Colonic mucosa (tissue), 4 donors: ENCODE measurements at regions not wholly inside any gene's neighbourhood (a gene's known extent, or its start where the extent isn't known, plus 50 kb on each side); places are given as distances from the start of the nearest gene placed in this dataset.

Experiments used
- DNase-seq: peaks from one replicate; pipeline ENCODE4 v3.0.0-alpha.2; 2020
- H3K27ac ChIP-seq: fragments of 200-600 bp; one replicate; pipeline ENCODE4 v1.8.0; 2021
- H3K27me3 ChIP-seq: fragments of 200-600 bp; one replicate; pipeline ENCODE4 v1.8.0; 2021
- H3K36me3 ChIP-seq: fragments of 200-600 bp; one replicate; pipeline ENCODE4 v1.8.0; 2021
- H3K4me1 ChIP-seq: fragments of 200-600 bp; one replicate; pipeline ENCODE4 v1.8.0; 2021; ENCODE audit warnings: mild to moderate bottlenecking
- H3K4me3 ChIP-seq: fragments of 200-600 bp; one replicate; pipeline ENCODE4 v1.8.0; 2021
- H3K9ac ChIP-seq, 2 donors: one replicate each; pipeline ENCODE4 v1.7.0; 2013; ENCODE audit warnings: control low read depth in 2 of 2, low read depth in 2 of 2, low read length in 2 of 2
- H3K9me3 ChIP-seq: fragments of 200-600 bp; one replicate; pipeline ENCODE4 v1.8.0; 2021
- intact Hi-C: fragments of 100-400 bp; cut with DNase I; formaldehyde crosslinking; loops from one replicate; pipeline ENCODE4 v1.14.1; 2022
- TF ChIP-seq, protein P1 (sequence below): fragments of 200-600 bp; IDR thresholded peaks from one replicate; pipeline ENCODE4 v1.8.0; 2022; ENCODE audit warnings: antibody characterized with exemption, mild to moderate bottlenecking
- donor health status: healthy.
- donor health status: DM: no; HTN: no; CAD: no.
- donor health status: DM: no; HTN: no; CAD: no.

DNA sequence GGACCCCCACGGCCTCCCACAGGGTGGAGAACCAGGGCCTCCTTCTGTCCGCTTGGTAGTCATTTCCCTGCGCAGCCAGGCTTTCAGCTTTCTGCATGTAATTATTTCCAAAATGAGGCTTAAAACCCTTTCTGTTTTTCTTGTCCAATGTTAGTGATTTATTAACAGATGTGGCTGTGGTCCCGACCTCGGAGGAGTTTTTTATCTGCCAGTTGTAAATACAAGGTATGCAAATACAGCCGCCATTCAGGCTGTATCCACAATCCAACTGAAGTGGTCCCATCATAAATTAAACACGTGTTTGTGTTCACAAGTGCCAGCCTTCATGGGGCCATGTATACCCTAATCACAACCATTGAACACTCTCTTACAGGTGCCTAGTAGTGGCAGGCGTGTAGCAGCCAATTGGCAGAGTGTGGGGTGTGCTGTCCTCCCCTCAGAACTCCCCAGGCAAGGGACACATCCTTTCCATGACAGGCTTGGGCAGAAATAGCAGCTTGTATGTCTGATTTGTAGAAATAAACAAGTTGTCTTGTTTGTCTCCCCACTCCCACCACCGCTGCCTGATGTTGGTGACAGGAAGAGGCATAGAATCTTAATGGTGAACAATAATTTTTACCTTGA is 251.3 kb upstream of the MKI67 start:
- Histone ChIP-seq H3K4me1 (no peaks in the 10 kb centered on the region), H3K4me3 (no peak overlapping the region), H3K36me3 (no peaks in the 10 kb centered on the region), H3K27ac (no peak overlapping the region), H3K9ac (no peak overlapping the region), H3K9me3 (no peaks in the 10 kb centered on the region), H3K27me3 (no peaks in the 10 kb centered on the region)
- TF ChIP-seq, protein P1, sequence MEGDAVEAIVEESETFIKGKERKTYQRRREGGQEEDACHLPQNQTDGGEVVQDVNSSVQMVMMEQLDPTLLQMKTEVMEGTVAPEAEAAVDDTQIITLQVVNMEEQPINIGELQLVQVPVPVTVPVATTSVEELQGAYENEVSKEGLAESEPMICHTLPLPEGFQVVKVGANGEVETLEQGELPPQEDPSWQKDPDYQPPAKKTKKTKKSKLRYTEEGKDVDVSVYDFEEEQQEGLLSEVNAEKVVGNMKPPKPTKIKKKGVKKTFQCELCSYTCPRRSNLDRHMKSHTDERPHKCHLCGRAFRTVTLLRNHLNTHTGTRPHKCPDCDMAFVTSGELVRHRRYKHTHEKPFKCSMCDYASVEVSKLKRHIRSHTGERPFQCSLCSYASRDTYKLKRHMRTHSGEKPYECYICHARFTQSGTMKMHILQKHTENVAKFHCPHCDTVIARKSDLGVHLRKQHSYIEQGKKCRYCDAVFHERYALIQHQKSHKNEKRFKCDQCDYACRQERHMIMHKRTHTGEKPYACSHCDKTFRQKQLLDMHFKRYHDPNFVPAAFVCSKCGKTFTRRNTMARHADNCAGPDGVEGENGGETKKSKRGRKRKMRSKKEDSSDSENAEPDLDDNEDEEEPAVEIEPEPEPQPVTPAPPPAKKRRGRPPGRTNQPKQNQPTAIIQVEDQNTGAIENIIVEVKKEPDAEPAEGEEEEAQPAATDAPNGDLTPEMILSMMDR, result no peak
- intact Hi-C loops, result no loop called here
- DNase-seq, result no peak

DNA sequence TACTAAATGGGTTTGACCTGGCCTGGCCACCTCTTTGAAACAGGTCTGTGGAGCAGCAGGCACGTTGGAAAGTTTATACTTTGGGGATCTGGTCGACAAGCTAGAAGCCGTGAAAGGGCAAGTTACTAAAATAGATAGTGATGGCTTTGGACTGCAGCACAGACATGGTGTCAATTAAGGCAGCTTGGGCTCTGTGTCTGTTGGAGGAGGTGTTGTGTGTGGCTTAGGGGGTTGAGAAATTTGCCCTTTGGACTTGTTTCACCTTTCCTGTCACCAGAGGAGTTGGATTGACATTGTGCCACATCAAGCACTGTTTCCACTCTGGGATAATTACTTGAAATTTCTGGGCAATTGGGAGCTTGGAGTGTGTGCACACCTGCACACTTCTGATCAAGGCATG is 251.8 kb upstream of the MKI67 start:
- H3K4me1 ChIP-seq, result no peaks in the 10 kb centered on the region
- TF ChIP-seq, protein P1, result no peak
- no peaks in the 10 kb centered on the region for H3K36me3 ChIP-seq
- no peaks in the 10 kb centered on the region for H3K9me3 ChIP-seq
- no peak overlapping the region for H3K27ac ChIP-seq
- H3K27me3 ChIP-seq, result no peaks in the 10 kb centered on the region
- no peak for DNase-seq
- H3K4me3 ChIP-seq, result no peak overlapping the region
- no peak overlapping the region for H3K9ac ChIP-seq
- intact Hi-C loops, result no loop called here

DNA sequence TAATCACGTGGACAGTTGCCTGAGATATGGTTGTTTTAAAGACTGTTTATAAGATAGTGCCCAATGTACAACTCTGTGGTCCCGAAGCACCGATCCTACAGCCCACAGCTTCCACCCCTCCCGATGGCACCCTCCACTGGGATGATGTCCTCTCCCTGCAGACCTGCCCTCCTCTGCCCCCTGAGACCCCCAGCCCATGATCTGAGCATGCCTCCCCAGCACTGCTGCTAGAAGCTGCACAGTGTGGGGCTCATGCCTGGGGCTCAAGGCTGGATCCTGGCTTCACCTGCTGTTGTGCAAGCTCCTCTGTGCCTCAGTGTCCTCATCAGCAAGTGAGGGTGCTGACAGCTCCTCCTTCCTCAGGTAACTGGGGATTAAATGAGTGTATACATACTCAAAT is 254.7 kb upstream of the MKI67 start:
- Histone ChIP-seq H3K4me3 (no peak overlapping the region), H3K9me3 (no peaks in the 10 kb centered on the region), H3K9ac (no peak overlapping the region), H3K27me3 (no peaks in the 10 kb centered on the region), H3K36me3 (no peaks in the 10 kb centered on the region), H3K4me1 (no peaks in the 10 kb centered on the region), H3K27ac (no peak overlapping the region)
- intact Hi-C loops, result no loop called here
- TF ChIP-seq, protein P1, result no peak
- no peak for DNase-seq

DNA sequence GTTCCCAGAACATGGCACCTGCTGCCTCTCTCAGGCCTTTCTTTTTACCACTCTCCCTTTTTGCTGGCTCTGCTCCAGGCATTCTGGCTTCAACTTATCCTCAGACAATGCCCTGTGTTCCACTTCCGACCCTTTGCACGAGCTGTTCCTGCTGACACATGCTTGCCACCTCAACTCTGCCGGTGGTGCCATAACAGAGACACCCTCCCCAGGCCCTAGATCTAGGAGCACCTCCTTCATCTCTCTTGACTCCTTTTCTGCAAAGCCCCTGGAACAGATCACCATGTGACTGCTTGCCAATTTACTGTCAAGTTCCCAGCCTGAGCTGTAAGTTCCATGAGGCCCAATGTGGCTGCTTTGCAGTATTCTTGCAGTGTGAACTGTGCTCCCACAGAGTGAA is 256.0 kb upstream of the MKI67 start:
- H3K9ac ChIP-seq, result no peak overlapping the region
- H3K4me1 ChIP-seq, result no peaks in the 10 kb centered on the region
- H3K9me3 ChIP-seq, result no peaks in the 10 kb centered on the region
- no peaks in the 10 kb centered on the region for H3K27me3 ChIP-seq
- intact Hi-C loops, result no loop called here
- TF ChIP-seq, protein P1, result no peak
- H3K36me3 ChIP-seq, result no peaks in the 10 kb centered on the region
- no peak for DNase-seq
- H3K27ac ChIP-seq, result no peak overlapping the region
- H3K4me3 ChIP-seq, result no peak overlapping the region

DNA sequence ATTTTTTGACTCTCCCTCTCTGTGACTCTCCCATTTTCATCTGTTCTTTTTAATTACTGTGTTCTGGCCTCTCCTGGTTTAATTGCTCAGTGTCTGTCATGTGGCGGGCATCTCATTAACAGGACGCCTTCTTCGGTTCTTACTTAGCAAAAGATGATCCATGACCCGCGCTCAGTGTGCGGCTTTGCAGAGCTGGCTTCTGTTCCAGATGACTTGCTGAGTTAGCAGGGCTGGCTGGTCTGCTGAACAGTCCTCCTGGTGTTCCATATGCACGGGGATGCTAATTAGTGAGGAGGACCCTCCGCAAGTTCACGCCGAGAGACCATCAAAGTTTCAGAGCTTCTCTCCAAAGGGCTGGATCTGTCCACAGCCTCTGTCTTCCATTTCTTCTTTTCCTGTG is 258.6 kb upstream of the MKI67 start:
- DNase-seq, result no peak
- H3K4me3 ChIP-seq, result no peak overlapping the region
- no peaks in the 10 kb centered on the region for H3K4me1 ChIP-seq
- H3K27ac ChIP-seq, result no peak overlapping the region
- TF ChIP-seq, protein P1, result no peak
- H3K27me3 ChIP-seq, result no peaks in the 10 kb centered on the region
- no peaks in the 10 kb centered on the region for H3K36me3 ChIP-seq
- no peak overlapping the region for H3K9ac ChIP-seq
- intact Hi-C loops, result no loop called here
- no peaks in the 10 kb centered on the region for H3K9me3 ChIP-seq
